Glutamatergic neuron (in vitro differentiated cells): ENCODE measurements at regions not wholly inside any gene's neighbourhood (a gene's known extent, or its start where the extent isn't known, plus 50 kb on each side); places are given as distances from the start of the nearest gene placed in this dataset.
A peak's percentile ranks its signal among the peaks of the same experiment; 100 is the strongest.

Experiments used
- DNase-seq: peaks from one replicate; pipeline ENCODE4 v3.0.0; 2022
- H3K27ac Mint-ChIP-seq: one replicate; pipeline ENCODE4 v1.8.0; 2020; ENCODE audit warnings: mild to moderate bottlenecking, mixed read lengths, inconsistent platforms; ENCODE audit not compliant: unreplicated experiment
- H3K27me3 Mint-ChIP-seq: one replicate; pipeline ENCODE4 v1.8.0; 2020; ENCODE audit warnings: mild to moderate bottlenecking, moderate library complexity, mixed read lengths, inconsistent platforms; ENCODE audit not compliant: unreplicated experiment
- H3K36me3 Mint-ChIP-seq: one replicate; pipeline ENCODE4 v1.8.0; 2020; ENCODE audit warnings: mild to moderate bottlenecking, mixed read lengths, inconsistent platforms; ENCODE audit not compliant: unreplicated experiment
- H3K4me1 Mint-ChIP-seq: one replicate; pipeline ENCODE4 v1.8.0; 2020; ENCODE audit warnings: mild to moderate bottlenecking, low read depth, mixed read lengths, inconsistent platforms; ENCODE audit not compliant: unreplicated experiment
- H3K4me3 Mint-ChIP-seq: one replicate; pipeline ENCODE4 v1.8.0; 2020; ENCODE audit warnings: mild to moderate bottlenecking, mixed read lengths, inconsistent platforms; ENCODE audit not compliant: unreplicated experiment
- H3K9me3 Mint-ChIP-seq: one replicate; pipeline ENCODE4 v1.8.0; 2020; ENCODE audit warnings: mild to moderate bottlenecking, moderate library complexity, mixed read lengths, inconsistent platforms; ENCODE audit not compliant: unreplicated experiment
- CTCF ChIP-seq: fragments of 200-600 bp; sonication (generic); IDR thresholded peaks from one replicate; pipeline ENCODE4 v1.5.0; 2021; ENCODE audit not compliant: partially characterized antibody, unreplicated experiment

- Mint-ChIP-seq H3K27ac (no peak overlapping the region), H3K36me3 (peaks cover 6% of the 10 kb centered on the region), H3K4me3 (no peak overlapping the region), H3K4me1 (peaks cover 2% of the 10 kb centered on the region), H3K9me3 (peaks cover 5% of the 10 kb centered on the region), H3K27me3 (peaks cover 3% of the 10 kb centered on the region)
- peak; percentile 55 for DNase-seq
- no peak for TF ChIP-seq CTCF
Measured at GRCh38 chr4:156505341-156505955, 466.2 kb downstream of the PDGFC start.

- Mint-ChIP-seq H3K27me3 (peaks cover 3% of the 10 kb centered on the region), H3K9me3 (peaks cover 3% of the 10 kb centered on the region), H3K4me1 (peaks cover 5% of the 10 kb centered on the region), H3K36me3 (peaks cover 6% of the 10 kb centered on the region), H3K27ac (no peak overlapping the region), H3K4me3 (no peak overlapping the region)
- DNase-seq = no peak
- TF ChIP-seq CTCF = no peak
Measured at GRCh38 chr4:156503119-156503518, 468.5 kb downstream of the PDGFC start.

- Mint-ChIP-seq H3K9me3 (peaks cover 10% of the 10 kb centered on the region), H3K4me1 (peaks cover 15% of the 10 kb centered on the region), H3K27me3 (peaks cover 7% of the 10 kb centered on the region), H3K27ac (no peak overlapping the region), H3K36me3 (peaks cover 4% of the 10 kb centered on the region), H3K4me3 (no peak overlapping the region)
- TF ChIP-seq CTCF = no peak
- DNase-seq = no peak
Measured at GRCh38 chr4:156501962-156502361, 469.6 kb downstream of the PDGFC start.

- no peaks in the 10 kb centered on the region for H3K36me3 Mint-ChIP-seq
- no peak overlapping the region for H3K4me3 Mint-ChIP-seq
- peaks cover 4% of the 10 kb centered on the region for H3K27me3 Mint-ChIP-seq
- TF ChIP-seq CTCF = no peak
- no peak for DNase-seq
- peaks cover 28% of the 10 kb centered on the region for H3K4me1 Mint-ChIP-seq
- H3K9me3 Mint-ChIP-seq = peaks cover 7% of the 10 kb centered on the region
- H3K27ac Mint-ChIP-seq = no peak overlapping the region
Measured at GRCh38 chr4:156499684-156500083, 471.9 kb downstream of the PDGFC start.

GRCh38 chr4:156497486-156497885 lies 474.1 kb downstream of the PDGFC start:
- Mint-ChIP-seq H3K9me3 (peaks cover 7% of the 10 kb centered on the region), H3K4me3 (peak overlapping the region; percentile 74), H3K36me3 (no peaks in the 10 kb centered on the region), H3K4me1 (peaks cover 38% of the 10 kb centered on the region), H3K27ac (peak overlapping the region; percentile 90), H3K27me3 (peaks cover 4% of the 10 kb centered on the region)
- TF ChIP-seq CTCF = no peak
- DNase-seq = peak; percentile 39
